Thoracic aorta (tissue), 2 donors: ENCODE measurements at regions not wholly inside any gene's neighbourhood (a gene's known extent, or its start where the extent isn't known, plus 50 kb on each side); places are given as distances from the start of the nearest gene placed in this dataset.

Experiments used
- ATAC-seq: fragments of 150-250 bp; one replicate; pipeline ENCODE4 v1.8.0; 2017; ENCODE audit warnings: low read depth; ENCODE audit not compliant: insufficient number of reproducible peaks, low FRiP score
- DNase-seq: peaks from one replicate; pipeline ENCODE4 v3.0.0-alpha.2; 2020; ENCODE audit warnings: low spot score
- H3K27ac ChIP-seq, 2 donors: fragments of 200-600 bp; sonication (generic); 1 replicate in 1 of 2; 2 replicates in 1 of 2; pipeline ENCODE4 v1.5.1; 2016; ENCODE audit warnings: mild to moderate bottlenecking in 2 of 2, moderate library complexity in 2 of 2
- H3K27me3 ChIP-seq: fragments of 200-600 bp; sonication (generic); replicated peaks from 2 replicates; pipeline ENCODE4 v1.6.0; 2016; ENCODE audit warnings: mild to moderate bottlenecking; ENCODE audit not compliant: insufficient read depth
- H3K36me3 ChIP-seq: fragments of 200-600 bp; sonication (generic); one replicate; pipeline ENCODE4 v1.5.1; 2016
- H3K4me1 ChIP-seq, 2 donors: fragments of 200-600 bp; sonication (generic); 1 replicate in 1 of 2; 2 replicates in 1 of 2; pipeline versions ENCODE4 v1.5.1 to v1.6.0; 2016; ENCODE audit warnings: low read depth in 2 of 2, mild to moderate bottlenecking in 1 of 2; ENCODE audit not compliant: control insufficient read depth in 1 of 2
- H3K4me3 ChIP-seq: fragments of 200-600 bp; sonication (generic); 2 replicates; pipeline ENCODE4 v1.5.1; 2016; ENCODE audit warnings: mild to moderate bottlenecking
- H3K9me3 ChIP-seq: fragments of 200-600 bp; sonication (generic); 2 replicates; pipeline ENCODE4 v1.5.1; 2016
- TF ChIP-seq, protein P1 (sequence below): fragments of 200-600 bp; sonication (generic); IDR thresholded peaks from one replicate; pipeline ENCODE4 v1.5.1; 2019; ENCODE audit warnings: antibody characterized with exemption

DNA sequence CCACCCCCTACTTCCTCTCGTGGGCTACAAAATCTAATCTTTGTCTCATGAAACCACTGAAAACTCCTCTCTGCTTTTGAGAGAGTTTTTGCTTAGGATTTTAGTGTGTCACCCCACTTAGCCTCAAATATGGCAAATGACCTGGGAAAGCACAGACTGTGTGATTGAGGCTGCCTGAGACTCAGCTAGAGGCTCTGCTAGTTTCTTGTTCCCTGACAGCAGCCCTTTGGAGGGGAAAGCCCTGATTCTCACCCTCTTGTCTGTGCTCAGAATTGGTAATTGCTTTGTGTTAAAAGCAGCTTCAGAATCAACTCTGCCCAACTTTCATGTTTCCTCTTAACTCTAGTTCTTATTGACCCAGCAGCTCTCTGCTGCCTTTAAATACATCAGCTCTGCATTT is 85.6 kb upstream of the ZP4 start:
- Histone ChIP-seq H3K9me3 (no peaks in the 10 kb centered on the region), H3K27ac (no peak overlapping the region), H3K4me1 (no peaks in the 10 kb centered on the region), H3K36me3 (no peaks in the 10 kb centered on the region), H3K27me3 (no peaks in the 10 kb centered on the region), H3K4me3 (no peak overlapping the region)
- ATAC-seq (no peak), DNase-seq (no peak)
- TF ChIP-seq, protein P1, sequence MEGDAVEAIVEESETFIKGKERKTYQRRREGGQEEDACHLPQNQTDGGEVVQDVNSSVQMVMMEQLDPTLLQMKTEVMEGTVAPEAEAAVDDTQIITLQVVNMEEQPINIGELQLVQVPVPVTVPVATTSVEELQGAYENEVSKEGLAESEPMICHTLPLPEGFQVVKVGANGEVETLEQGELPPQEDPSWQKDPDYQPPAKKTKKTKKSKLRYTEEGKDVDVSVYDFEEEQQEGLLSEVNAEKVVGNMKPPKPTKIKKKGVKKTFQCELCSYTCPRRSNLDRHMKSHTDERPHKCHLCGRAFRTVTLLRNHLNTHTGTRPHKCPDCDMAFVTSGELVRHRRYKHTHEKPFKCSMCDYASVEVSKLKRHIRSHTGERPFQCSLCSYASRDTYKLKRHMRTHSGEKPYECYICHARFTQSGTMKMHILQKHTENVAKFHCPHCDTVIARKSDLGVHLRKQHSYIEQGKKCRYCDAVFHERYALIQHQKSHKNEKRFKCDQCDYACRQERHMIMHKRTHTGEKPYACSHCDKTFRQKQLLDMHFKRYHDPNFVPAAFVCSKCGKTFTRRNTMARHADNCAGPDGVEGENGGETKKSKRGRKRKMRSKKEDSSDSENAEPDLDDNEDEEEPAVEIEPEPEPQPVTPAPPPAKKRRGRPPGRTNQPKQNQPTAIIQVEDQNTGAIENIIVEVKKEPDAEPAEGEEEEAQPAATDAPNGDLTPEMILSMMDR: no peak

DNA sequence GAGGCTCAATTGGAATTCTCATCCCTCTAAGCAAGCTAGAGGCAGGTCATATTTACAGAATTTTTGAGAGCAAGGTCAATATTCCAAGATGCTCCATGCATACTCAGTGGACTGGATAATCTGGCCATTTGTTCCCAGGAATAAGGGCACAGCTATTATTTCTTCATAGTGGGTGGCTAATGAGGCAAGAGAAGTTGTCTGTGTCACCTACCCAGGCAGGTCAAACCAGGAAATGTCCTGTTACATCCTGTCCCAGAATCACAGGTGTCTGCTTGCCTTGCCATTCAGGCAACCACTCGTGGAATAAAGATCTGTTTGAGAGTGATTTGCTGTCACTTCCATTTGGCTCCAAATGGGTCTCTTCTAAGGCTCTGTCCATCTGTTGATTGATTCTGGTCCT is 85.2 kb upstream of the ZP4 start:
- Histone ChIP-seq H3K9me3 (no peaks in the 10 kb centered on the region), H3K36me3 (no peaks in the 10 kb centered on the region), H3K4me3 (no peak overlapping the region), H3K4me1 (no peaks in the 10 kb centered on the region), H3K27me3 (no peaks in the 10 kb centered on the region), H3K27ac (no peak overlapping the region)
- TF ChIP-seq, protein P1: no peak
- ATAC-seq: no peak
- no peak for DNase-seq

DNA sequence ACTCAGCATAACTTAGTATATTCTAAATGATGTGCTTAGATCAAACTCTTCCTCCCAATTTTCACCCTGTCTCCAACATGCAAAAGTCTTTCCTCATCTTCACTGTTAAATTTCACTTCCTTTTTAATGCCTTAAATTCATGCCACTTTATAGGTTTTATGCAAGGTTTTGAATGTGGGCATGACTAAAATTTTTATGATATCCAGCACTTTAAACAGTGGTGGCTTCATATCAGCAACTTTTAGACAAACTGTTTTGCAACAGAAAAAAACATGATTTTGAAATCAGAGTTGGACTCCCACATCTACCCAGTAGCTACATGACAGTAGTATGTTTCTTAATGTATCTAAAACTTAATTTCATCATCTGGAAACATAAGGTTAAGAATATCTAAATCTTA is 84.7 kb upstream of the ZP4 start:
- Histone ChIP-seq H3K4me1 (no peaks in the 10 kb centered on the region), H3K27ac (no peak overlapping the region), H3K4me3 (no peak overlapping the region), H3K9me3 (no peaks in the 10 kb centered on the region), H3K27me3 (no peaks in the 10 kb centered on the region), H3K36me3 (no peaks in the 10 kb centered on the region)
- ATAC-seq (no peak), DNase-seq (no peak)
- TF ChIP-seq, protein P1: no peak

DNA sequence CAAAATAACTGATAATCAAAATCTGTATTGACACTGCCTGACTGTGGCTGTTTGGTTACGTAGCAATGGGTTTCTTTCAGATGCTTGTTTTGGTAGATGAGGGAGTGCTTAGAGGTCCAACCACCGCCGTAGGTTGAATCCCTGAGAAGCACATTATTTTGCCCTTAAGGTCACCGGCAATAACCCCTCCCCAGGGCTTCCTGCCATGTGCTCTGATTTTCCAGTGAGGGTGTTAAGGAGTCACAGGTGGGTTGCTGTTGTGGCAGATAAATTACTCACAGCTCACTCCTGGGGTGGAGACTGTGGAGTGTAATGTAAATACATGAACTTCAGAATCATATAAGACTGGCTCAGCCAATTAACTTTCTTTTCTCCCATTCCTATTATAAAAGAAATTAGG is 81.5 kb upstream of the ZP4 start:
- Histone ChIP-seq H3K27me3 (no peaks in the 10 kb centered on the region), H3K27ac (no peak overlapping the region), H3K36me3 (no peaks in the 10 kb centered on the region), H3K9me3 (no peaks in the 10 kb centered on the region), H3K4me1 (no peaks in the 10 kb centered on the region), H3K4me3 (no peak overlapping the region)
- DNase-seq (no peak), ATAC-seq (no peak)
- TF ChIP-seq, protein P1: no peak

DNA sequence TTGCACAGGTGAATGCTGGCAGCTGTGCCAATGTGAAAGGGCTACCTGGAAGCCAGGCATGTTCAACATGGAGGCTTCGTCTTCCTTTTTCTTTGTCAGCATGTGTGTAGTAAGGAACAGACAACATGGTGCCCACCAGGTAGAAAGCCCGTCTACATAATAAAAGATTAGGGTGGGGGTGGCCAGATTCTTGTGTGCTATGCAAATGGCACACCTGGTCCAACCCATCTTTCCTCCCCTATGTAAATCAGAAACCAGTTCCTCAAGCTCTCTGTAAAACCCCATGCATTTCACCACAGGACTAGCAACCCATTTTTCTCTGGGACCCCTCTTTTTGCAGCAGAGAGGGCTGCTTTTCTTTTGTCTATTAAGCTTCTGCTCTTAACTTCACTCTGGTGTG is 72.3 kb upstream of the ZP4 start:
- Histone ChIP-seq H3K27ac (no peak overlapping the region), H3K27me3 (no peaks in the 10 kb centered on the region), H3K4me1 (no peaks in the 10 kb centered on the region), H3K36me3 (no peaks in the 10 kb centered on the region), H3K9me3 (no peaks in the 10 kb centered on the region), H3K4me3 (no peak overlapping the region)
- DNase-seq: no peak
- ATAC-seq: no peak
- TF ChIP-seq, protein P1: no peak
